CD1c-positive myeloid dendritic cell (primary cell): ENCODE measurements at regions not wholly inside any gene's neighbourhood (a gene's known extent, or its start where the extent isn't known, plus 50 kb on each side); places are given as distances from the start of the nearest gene placed in this dataset.
"Not testable (repeated sequence)": the region's sequence is repeated elsewhere in the genome, so short reads cannot be mapped to it uniquely, and the experiment has no call there.

ENCODE experiments used
- DNase-seq: peaks from one replicate; pipeline ENCODE4 v3.0.0-alpha.2; 2016; ENCODE audit errors: extremely low spot score

GRCh38 chr2:121818546-121818945 is 63.1 kb downstream of the TSN start:
- DNase-seq, result no peak

- no peak for DNase-seq
These were observed 64.4 kb downstream of the TSN start for GRCh38 chr2:121819846-121820245.

- DNase-seq, result no peak
These were observed 66.2 kb downstream of the TSN start for GRCh38 chr2:121821476-121822158.

GRCh38 chr2:121824264-121824663 is 68.8 kb downstream of the TSN start:
- no peak for DNase-seq

- DNase-seq, result no peak
These were observed 69.8 kb downstream of the TSN start for GRCh38 chr2:121825003-121825950.

GRCh38 chr2:121826036-121826435 is 70.6 kb downstream of the TSN start:
- DNase-seq, result no peak

GRCh38 chr2:121828281-121828731 is 72.9 kb downstream of the TSN start:
- DNase-seq, result no peak

GRCh38 chr2:121830809-121831208 is 75.4 kb downstream of the TSN start:
- DNase-seq, result no peak

- no peak for DNase-seq
These were observed 76.4 kb downstream of the TSN start for GRCh38 chr2:121831841-121832240.

GRCh38 chr2:121832412-121833357 is 77.2 kb downstream of the TSN start:
- no peak for DNase-seq

- no peak for DNase-seq
These were observed 77.9 kb downstream of the TSN start for GRCh38 chr2:121833358-121833723.

- no peak for DNase-seq
These were observed 81.2 kb downstream of the TSN start for GRCh38 chr2:121836611-121837010.

GRCh38 chr2:121837591-121837990 is 82.1 kb downstream of the TSN start:
- DNase-seq, result no peak

GRCh38 chr2:121838551-121838950 is 83.1 kb downstream of the TSN start:
- DNase-seq, result no peak

GRCh38 chr2:121839584-121839983 is 84.1 kb downstream of the TSN start:
- no peak for DNase-seq

- DNase-seq, result no peak
These were observed 93.8 kb downstream of the TSN start for GRCh38 chr2:121849236-121849635.

GRCh38 chr2:121853149-121853548 is 97.7 kb downstream of the TSN start:
- not testable (repeated sequence) for DNase-seq

GRCh38 chr2:121855510-121855909 is 100.1 kb downstream of the TSN start:
- no peak for DNase-seq

- DNase-seq, result no peak
These were observed 100.9 kb downstream of the TSN start for GRCh38 chr2:121856360-121856759.

GRCh38 chr2:121858369-121858768 is 102.9 kb downstream of the TSN start:
- no peak for DNase-seq

- no peak for DNase-seq
These were observed 103.4 kb downstream of the TSN start for GRCh38 chr2:121858847-121859246.
